ENCODE measurements at regions not wholly inside any gene's neighbourhood (a gene's known extent, or its start where the extent isn't known, plus 50 kb on each side); places are given as distances from the start of the nearest gene placed in this dataset.

GRCh38 chr10:78817361-78817760 lies 251.4 kb upstream of the ZMIZ1 start:
- DNase-seq: no peak

- no peak for DNase-seq
Observed at GRCh38 chr10:78817804-78818203, 251.0 kb upstream of the ZMIZ1 start.

- no peak for DNase-seq
Observed at GRCh38 chr10:78819361-78820006, 249.3 kb upstream of the ZMIZ1 start.

- DNase-seq: no peak
Observed at GRCh38 chr10:78820007-78820362, 248.8 kb upstream of the ZMIZ1 start.

GRCh38 chr10:78821052-78821451 lies 247.7 kb upstream of the ZMIZ1 start:
- DNase-seq: no peak

- DNase-seq: no peak
Observed at GRCh38 chr10:78828647-78829539, 239.9 kb upstream of the ZMIZ1 start.

GRCh38 chr10:78829565-78829964 lies 239.2 kb upstream of the ZMIZ1 start:
- no peak for DNase-seq

- no peak for DNase-seq
Observed at GRCh38 chr10:78830062-78830975, 238.4 kb upstream of the ZMIZ1 start.

GRCh38 chr10:78830976-78831375 lies 237.8 kb upstream of the ZMIZ1 start:
- no peak for DNase-seq

GRCh38 chr10:78831461-78831860 lies 237.3 kb upstream of the ZMIZ1 start:
- DNase-seq: no peak

- no peak for DNase-seq
Observed at GRCh38 chr10:78832281-78832680, 236.5 kb upstream of the ZMIZ1 start.

- DNase-seq: no peak
Observed at GRCh38 chr10:78838141-78838657, 230.6 kb upstream of the ZMIZ1 start.

- DNase-seq: no peak
Observed at GRCh38 chr10:78843495-78843894, 225.3 kb upstream of the ZMIZ1 start.

- no peak for DNase-seq
Observed at GRCh38 chr10:78844960-78845607, 223.7 kb upstream of the ZMIZ1 start.

GRCh38 chr10:78846071-78846470 lies 222.7 kb upstream of the ZMIZ1 start:
- DNase-seq: no peak

- no peak for DNase-seq
Observed at GRCh38 chr10:78846760-78847159, 222.0 kb upstream of the ZMIZ1 start.

GRCh38 chr10:78847485-78847884 lies 221.3 kb upstream of the ZMIZ1 start:
- no peak for DNase-seq

- no peak for DNase-seq
Observed at GRCh38 chr10:78849115-78849514, 219.7 kb upstream of the ZMIZ1 start.

GRCh38 chr10:78849731-78850130 lies 219.0 kb upstream of the ZMIZ1 start:
- DNase-seq: no peak

GRCh38 chr10:78850644-78851435 lies 217.9 kb upstream of the ZMIZ1 start:
- DNase-seq: no peak

- DNase-seq: no peak
Observed at GRCh38 chr10:78851647-78852046, 217.1 kb upstream of the ZMIZ1 start.
